Upper lobe of left lung (tissue), 6 donors: ENCODE measurements at regions not wholly inside any gene's neighbourhood (a gene's known extent, or its start where the extent isn't known, plus 50 kb on each side); places are given as distances from the start of the nearest gene placed in this dataset.

ENCODE experiments used
- ATAC-seq, 2 donors: fragments of 200-7000 bp; cut with Tn5 transposase; one replicate each; pipeline ENCODE4 v1.9.1; 2022; ENCODE audit warnings: mild to moderate bottlenecking in 2 of 2, moderate library complexity in 2 of 2; ENCODE audit not compliant: low FRiP score in 2 of 2
- DNase-seq, 2 donors: peaks; one replicate each; pipeline ENCODE4 v3.0.0-alpha.2; 2019 to 2020
- H3K27ac ChIP-seq, 4 donors: fragments of 200-600 bp; sonication (generic); one replicate each; pipeline ENCODE4 v1.5.1; 2016 to 2019
- H3K27me3 ChIP-seq, 4 donors: fragments of 200-600 bp; sonication (generic); one replicate each; pipeline ENCODE4 v1.5.1; 2017 to 2019
- H3K36me3 ChIP-seq, 4 donors: fragments of 200-600 bp; sonication (generic); one replicate each; pipeline ENCODE4 v1.5.1; 2016 to 2019
- H3K4me1 ChIP-seq, 4 donors: fragments of 200-600 bp; sonication (generic); one replicate each; pipeline ENCODE4 v1.5.1; 2018 to 2019
- H3K4me3 ChIP-seq, 4 donors: fragments of 200-600 bp; sonication (generic); one replicate each; pipeline ENCODE4 v1.5.1; 2017 to 2019; ENCODE audit warnings: mild to moderate bottlenecking in 2 of 4, moderate library complexity in 1 of 4
- H3K9me3 ChIP-seq, 4 donors: fragments of 200-600 bp; sonication (generic); one replicate each; pipeline ENCODE4 v1.5.1; 2018 to 2019
- EP300 ChIP-seq, 4 donors: sonication (generic); formaldehyde crosslinking; IDR thresholded peaks; one replicate each; pipeline ENCODE4 v1.5.1; 2017; ENCODE audit warnings: antibody characterized with exemption in 4 of 4, control low read depth in 2 of 4
- POLR2A ChIP-seq, 4 donors: fragments of 450-650 bp; IDR thresholded peaks; one replicate each; pipeline ENCODE4 v1.5.1; 2016 to 2017; ENCODE audit warnings: antibody characterized with exemption in 4 of 4, mild to moderate bottlenecking in 2 of 4
- POLR2AphosphoS5 ChIP-seq, 2 donors: sonication (generic); formaldehyde crosslinking; IDR thresholded peaks; one replicate each; pipeline ENCODE4 v1.5.1; 2017; ENCODE audit warnings: antibody characterized with exemption in 2 of 2
- WGBS, 2 donors: methylation state at CpG; one replicate each; pipeline ENCODE4 v1.1.5; 2017 to 2018; 5-methylcytosine and 5-hydroxymethylcytosine counted together
- TF ChIP-seq, protein P1 (sequence below), 6 experiments: fragments of 450-650 bp in 4 of 6; fragments of 200-600 bp in 2 of 6; sonication (generic) in 2 of 6; IDR thresholded peaks; one replicate each; pipeline ENCODE4 v1.5.1; 2016 to 2019; ENCODE audit warnings: antibody characterized with exemption in 6 of 6
- donor health status: DM: no; HTN: no; CAD: no; lungs with moderate emphysema.
- donor health status: DM: no; HTN: yes; CAD: no; lungs with severe emphysema.

DNA sequence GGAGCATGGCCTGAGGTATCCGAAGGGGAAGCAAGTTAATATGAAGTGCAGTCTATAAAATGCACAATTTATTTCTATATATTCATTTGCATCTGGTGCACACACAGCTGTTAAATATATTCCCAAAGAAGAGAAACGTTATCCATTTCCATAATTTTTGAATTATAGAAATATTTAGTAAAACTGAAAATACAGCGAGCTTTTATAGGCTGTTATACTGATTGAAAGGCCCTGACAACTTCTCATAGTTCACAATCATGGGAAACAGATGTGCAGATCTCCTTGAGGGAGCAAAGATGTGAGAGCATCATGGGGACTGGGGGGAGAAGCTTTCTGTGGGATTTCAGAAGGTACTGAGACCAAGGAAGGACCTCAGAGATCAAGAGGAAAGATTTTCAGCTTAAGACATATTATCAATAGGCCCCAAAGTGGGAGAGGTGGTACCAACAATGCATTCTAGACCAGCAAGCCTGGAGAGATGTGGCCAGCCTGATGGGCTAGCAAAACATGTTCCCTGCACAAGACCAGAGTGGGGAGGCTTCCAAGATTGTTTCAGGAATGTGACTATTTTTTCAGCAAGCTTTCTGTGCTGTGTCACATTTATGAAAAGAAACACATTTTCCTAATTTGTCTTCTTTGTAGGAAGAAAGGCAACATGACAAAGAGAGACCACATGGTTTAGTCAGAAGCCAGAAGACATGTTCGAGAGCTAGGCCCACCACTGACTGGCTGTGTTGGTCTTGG is 256.0 kb upstream of the SFRP2 start:
- H3K27ac ChIP-seq, result no peak overlapping the region
- H3K4me1 ChIP-seq, result no peaks in the 10 kb centered on the region
- no peaks in the 10 kb centered on the region for H3K27me3 ChIP-seq
- DNase-seq, result no peak
- H3K36me3 ChIP-seq, result no peaks in the 10 kb centered on the region
- H3K9me3 ChIP-seq, result no peaks in the 10 kb centered on the region
- ATAC-seq, result no peak
- TF ChIP-seq, protein P1, sequence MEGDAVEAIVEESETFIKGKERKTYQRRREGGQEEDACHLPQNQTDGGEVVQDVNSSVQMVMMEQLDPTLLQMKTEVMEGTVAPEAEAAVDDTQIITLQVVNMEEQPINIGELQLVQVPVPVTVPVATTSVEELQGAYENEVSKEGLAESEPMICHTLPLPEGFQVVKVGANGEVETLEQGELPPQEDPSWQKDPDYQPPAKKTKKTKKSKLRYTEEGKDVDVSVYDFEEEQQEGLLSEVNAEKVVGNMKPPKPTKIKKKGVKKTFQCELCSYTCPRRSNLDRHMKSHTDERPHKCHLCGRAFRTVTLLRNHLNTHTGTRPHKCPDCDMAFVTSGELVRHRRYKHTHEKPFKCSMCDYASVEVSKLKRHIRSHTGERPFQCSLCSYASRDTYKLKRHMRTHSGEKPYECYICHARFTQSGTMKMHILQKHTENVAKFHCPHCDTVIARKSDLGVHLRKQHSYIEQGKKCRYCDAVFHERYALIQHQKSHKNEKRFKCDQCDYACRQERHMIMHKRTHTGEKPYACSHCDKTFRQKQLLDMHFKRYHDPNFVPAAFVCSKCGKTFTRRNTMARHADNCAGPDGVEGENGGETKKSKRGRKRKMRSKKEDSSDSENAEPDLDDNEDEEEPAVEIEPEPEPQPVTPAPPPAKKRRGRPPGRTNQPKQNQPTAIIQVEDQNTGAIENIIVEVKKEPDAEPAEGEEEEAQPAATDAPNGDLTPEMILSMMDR (IDR thresholded peaks at IDR 0.05), result no peak
- TF ChIP-seq POLR2A (IDR thresholded peaks at IDR 0.05) (no peak), POLR2AphosphoS5 (IDR thresholded peaks at IDR 0.05) (no peak), EP300 (IDR thresholded peaks at IDR 0.05) (no peak)
- WGBS, 2 donors, result 72 to 82% methylated on average over 4 of the region's 4 CpGs
- H3K4me3 ChIP-seq, result no peak overlapping the region

DNA sequence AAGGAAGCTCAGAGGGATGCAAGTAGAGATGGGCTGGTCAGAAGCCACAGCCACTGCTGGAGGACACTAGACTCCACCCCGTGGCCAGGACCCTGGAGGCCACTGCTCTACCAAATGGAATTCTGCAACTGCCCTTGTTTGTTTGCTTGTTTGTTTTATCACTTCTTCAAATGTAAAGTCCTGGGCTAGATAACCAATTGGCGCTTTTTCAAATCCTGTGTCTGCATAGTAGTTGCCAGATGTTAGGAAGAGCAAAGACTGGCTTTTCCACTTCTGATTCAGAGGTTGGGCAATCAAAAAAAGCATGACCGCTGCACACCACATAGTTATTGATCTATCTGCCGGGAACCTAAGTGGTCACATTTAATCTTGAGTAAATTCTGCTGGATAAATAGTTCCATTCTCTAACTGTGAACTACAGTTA is 255.2 kb upstream of the SFRP2 start:
- Histone ChIP-seq H3K27ac (no peak overlapping the region), H3K27me3 (no peaks in the 10 kb centered on the region), H3K4me1 (no peaks in the 10 kb centered on the region), H3K36me3 (no peaks in the 10 kb centered on the region), H3K4me3 (no peak overlapping the region), H3K9me3 (no peaks in the 10 kb centered on the region)
- 77% methylated on average over 4 of the region's 4 CpGs for WGBS, 2 donors
- no peak for TF ChIP-seq POLR2AphosphoS5 (IDR thresholded peaks at IDR 0.05)
- TF ChIP-seq, protein P1 (IDR thresholded peaks at IDR 0.05), result no peak
- TF ChIP-seq POLR2A (IDR thresholded peaks at IDR 0.05), result no peak
- TF ChIP-seq EP300 (IDR thresholded peaks at IDR 0.05), result no peak
- DNase-seq (no peak), ATAC-seq (peak in 1 of 2 donors; percentile 25)

DNA sequence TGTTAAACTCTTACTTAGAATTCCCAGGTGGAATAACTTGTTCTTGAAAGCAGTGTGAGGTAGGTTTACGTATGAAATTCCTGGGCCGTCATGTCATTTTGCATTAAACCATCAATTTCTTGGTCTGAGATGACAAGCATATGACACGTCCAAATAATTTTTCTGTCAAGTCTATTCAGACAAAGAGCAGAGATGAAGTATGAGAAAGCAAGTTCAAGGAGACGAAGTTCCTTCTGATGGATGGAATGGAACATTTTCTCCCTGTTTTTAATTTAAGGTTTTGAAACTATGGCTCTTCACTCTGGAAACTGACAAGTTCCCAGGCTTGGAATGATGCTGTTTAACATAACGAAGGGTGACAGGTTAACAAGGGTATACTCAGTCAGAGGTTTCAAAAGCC is 252.8 kb upstream of the SFRP2 start:
- Histone ChIP-seq H3K4me1 (no peaks in the 10 kb centered on the region), H3K9me3 (no peaks in the 10 kb centered on the region), H3K36me3 (no peaks in the 10 kb centered on the region), H3K4me3 (no peak overlapping the region), H3K27ac (no peak overlapping the region), H3K27me3 (no peaks in the 10 kb centered on the region)
- DNase-seq (no peak), ATAC-seq (no peak)
- 82 to 89% methylated on average over 5 of the region's 5 CpGs for whole genome bisulfite sequencing, 2 donors
- TF ChIP-seq, protein P1 (IDR thresholded peaks at IDR 0.05), result no peak
- TF ChIP-seq POLR2A (IDR thresholded peaks at IDR 0.05) (no peak), EP300 (IDR thresholded peaks at IDR 0.05) (no peak), POLR2AphosphoS5 (IDR thresholded peaks at IDR 0.05) (no peak)

DNA sequence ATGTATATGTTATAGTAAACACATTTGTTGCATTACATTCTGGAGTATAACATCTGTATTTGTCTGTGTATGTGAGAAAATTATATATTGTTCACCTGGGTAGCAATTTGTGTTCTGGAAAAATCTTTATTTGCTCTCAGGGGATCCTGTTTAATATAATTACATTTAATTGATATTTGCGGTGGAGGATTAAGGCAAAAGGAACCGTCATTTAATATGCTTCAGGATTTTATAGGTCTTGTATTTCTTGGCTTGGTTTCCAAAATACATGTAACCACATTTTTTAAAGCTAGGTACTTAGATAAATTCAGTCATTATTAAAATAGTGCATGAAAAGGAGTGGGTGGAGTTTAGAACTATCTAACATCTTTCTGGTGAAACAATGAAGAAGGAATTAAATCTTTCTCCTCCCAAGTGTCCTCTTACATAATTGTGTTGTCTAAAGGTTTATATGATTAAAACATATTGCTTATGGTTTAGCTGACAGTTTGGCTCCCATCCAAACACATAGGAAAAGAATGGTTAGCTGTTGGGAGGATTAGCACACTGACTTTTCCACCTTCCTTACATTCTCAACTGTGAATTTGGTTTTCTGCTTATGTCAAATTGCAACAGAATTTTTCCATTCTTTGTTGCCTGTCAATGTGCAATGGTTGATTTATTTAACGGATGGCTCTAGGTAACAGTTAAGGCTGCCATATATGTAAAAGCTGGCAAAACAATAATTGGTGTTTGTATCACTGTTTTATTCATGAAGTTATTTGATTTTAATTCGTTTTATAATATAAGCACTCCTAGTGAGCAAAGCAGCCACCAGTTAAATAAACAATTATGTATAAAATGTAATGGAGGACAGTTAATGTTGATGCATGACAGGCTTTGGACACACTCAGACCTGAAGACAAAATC is 250.8 kb upstream of the SFRP2 start:
- 68 to 76% methylated on average over 4 of the region's 4 CpGs for WGBS, 2 donors
- Histone ChIP-seq H3K4me1 (no peaks in the 10 kb centered on the region), H3K4me3 (no peak overlapping the region), H3K27ac (no peak overlapping the region), H3K36me3 (no peaks in the 10 kb centered on the region), H3K27me3 (no peaks in the 10 kb centered on the region), H3K9me3 (no peaks in the 10 kb centered on the region)
- TF ChIP-seq POLR2AphosphoS5 (IDR thresholded peaks at IDR 0.05), result no peak
- no peak for TF ChIP-seq EP300 (IDR thresholded peaks at IDR 0.05)
- TF ChIP-seq, protein P1 (IDR thresholded peaks at IDR 0.05), result no peak
- no peak for TF ChIP-seq POLR2A (IDR thresholded peaks at IDR 0.05)
- ATAC-seq, result no peak
- DNase-seq, result no peak
